K562 (cell line): ENCODE measurements at regions not wholly inside any gene's neighbourhood (a gene's known extent, or its start where the extent isn't known, plus 50 kb on each side); places are given as distances from the start of the nearest gene placed in this dataset.

Experiments
- ATAC-seq: fragments of 200-7000 bp; cut with Tn5 transposase; 3 replicates; pipeline ENCODE4 v1.9.1; 2020; ENCODE audit warnings: moderate library complexity
- BruUV-seq: library from RNA; stranded (reverse); fragments of 400-500 nt; replicated peaks from 2 replicates; lab custom pipeline; 2021; lab: Mats Ljungman, UMichigan
- CTCF ChIA-PET: fragments of 300-600 bp; formaldehyde crosslinking; extraction: SDS; loops from one replicate; lab custom pipeline; 2021; ENCODE audit warnings: low intra/inter-chr PET ratio; lab: Yijun Ruan, JAX
- POLR2A ChIA-PET: fragments of 300-600, 350-650 bp; sonication (Branson Sonifier 250); formaldehyde crosslinking; extraction: SDS; loops from one replicate; lab custom pipeline; 2021; ENCODE audit warnings: antibody characterized with exemption, inconsistent platforms; lab: Yijun Ruan, JAX
- DNase-seq, 4 experiments: peaks; one replicate each; pipeline versions ENCODE4 v3.0.0 to v3.0.0-alpha.2; 2011 to 2018; ENCODE audit warnings: low spot score in 3 of 4, mixed read lengths in 3 of 4; ENCODE audit errors: extremely low read depth in 1 of 4
- FAIRE-seq: peaks from 2 replicates; lab custom pipeline; 2011; peaks lifted over from hg19 to GRCh38; lab: Jason Lieb, UNC
- H2AFZ ChIP-seq: 2 replicates; pipeline ENCODE4 v1.6.0; 2011; ENCODE audit warnings: low read depth, low read length, control low read depth, inconsistent platforms
- H3K27ac ChIP-seq: fragments of 200-600 bp; 3 replicates; pipeline ENCODE4 v1.8.0; 2011; ENCODE audit warnings: low read depth, mild to moderate bottlenecking, control low read depth, inconsistent platforms, low read length, moderate library complexity, mixed read lengths; ENCODE audit errors: extremely low read depth
- H3K27me3 ChIP-seq, 2 experiments: fragments of 300-600 bp in 1 of 2; 2 replicates in 1 of 2; 3 replicates in 1 of 2; pipeline versions ENCODE4 v1.6.0 to v1.8.0; 2011; ENCODE audit warnings: inconsistent platforms in 2 of 2, low read length in 2 of 2, mild to moderate bottlenecking in 1 of 2, mixed read lengths in 1 of 2, moderate library complexity in 1 of 2; ENCODE audit not compliant: control insufficient read depth in 2 of 2, insufficient read depth in 2 of 2
- H3K36me3 ChIP-seq: fragments of 300-600 bp; 3 replicates; pipeline ENCODE4 v1.8.0; 2011; ENCODE audit warnings: mild to moderate bottlenecking, low read length, inconsistent platforms; ENCODE audit not compliant: control insufficient read depth, insufficient read depth
- H3K4me1 ChIP-seq, 2 experiments: fragments of 200-600 bp in 1 of 2; replicated peaks in 1 of 2; 2 replicates in 1 of 2; 3 replicates in 1 of 2; pipeline versions ENCODE4 v1.5.1 to v1.8.0; 2011; ENCODE audit warnings: inconsistent platforms in 2 of 2, low read length in 2 of 2, mild to moderate bottlenecking in 1 of 2, mixed read lengths in 1 of 2, moderate library complexity in 1 of 2; ENCODE audit not compliant: control insufficient read depth in 2 of 2, insufficient read depth in 2 of 2
- H3K4me2 ChIP-seq: 2 replicates; pipeline ENCODE4 v1.6.1; 2011; ENCODE audit warnings: low read length, control low read depth, inconsistent platforms, mixed read lengths; ENCODE audit not compliant: insufficient read depth
- H3K4me3 ChIP-seq: fragments of 200-600 bp; sonication (generic), shearing (Covaris generic); 2 replicates; pipeline ENCODE4 v1.5.1; 2016; ENCODE audit warnings: control low read depth, inconsistent platforms
- H3K79me2 ChIP-seq: fragments of 200-600 bp; 3 replicates; pipeline ENCODE4 v1.8.0; 2011; ENCODE audit warnings: low read length, inconsistent platforms; ENCODE audit not compliant: control insufficient read depth, insufficient read depth
- H3K9ac ChIP-seq, 2 experiments: 2 replicates each; pipeline versions ENCODE4 v1.6.0 to v1.6.1; 2011; ENCODE audit warnings: low read depth in 2 of 2, low read length in 2 of 2, control low read depth in 1 of 2, inconsistent platforms in 1 of 2, mild to moderate bottlenecking in 1 of 2, mixed read lengths in 1 of 2; ENCODE audit not compliant: insufficient read depth in 1 of 2
- H3K9me1 ChIP-seq: one replicate; pipeline ENCODE4 v1.6.0; 2011; ENCODE audit warnings: inconsistent platforms, mild to moderate bottlenecking, low read length, moderate library complexity; ENCODE audit not compliant: control insufficient read depth, insufficient read depth
- H3K9me3 ChIP-seq: replicated peaks from 2 replicates; pipeline ENCODE4 v1.5.1; 2011; ENCODE audit warnings: low read depth, low read length, inconsistent platforms; ENCODE audit not compliant: control insufficient read depth, insufficient read depth
- H4K20me1 ChIP-seq: replicated peaks from 2 replicates; pipeline ENCODE4 v1.6.1; 2011; ENCODE audit warnings: low read length, inconsistent platforms, mixed read lengths; ENCODE audit not compliant: control insufficient read depth, insufficient read depth
- ATF3 ChIP-seq, 2 experiments: fragments of 450-650 bp in 1 of 2; sonication (generic) in 1 of 2; formaldehyde crosslinking in 1 of 2; IDR thresholded peaks in 1 of 2; conservative IDR thresholded peaks in 1 of 2; 2 replicates each; pipeline versions ENCODE4 v1.6.1 to v1.8.1; 2016 to 2023; ENCODE audit warnings: mild to moderate bottlenecking in 2 of 2, moderate library complexity in 2 of 2, inconsistent platforms in 1 of 2, missing genetic modification reagents in 1 of 2
- PRDM10 ChIP-seq: fragments of 450-650 bp; IDR thresholded peaks from 2 replicates; pipeline ENCODE4 v1.6.1; 2018; ENCODE audit not compliant: partially characterized antibody
- in situ Hi-C: fragments of 300-500 bp; cut with MboI; formaldehyde crosslinking; loops from 4 replicates; pipeline ENCODE4 v1.15.0; 2018; ENCODE audit warnings: inconsistent platforms, mixed read lengths
- intact Hi-C: fragments of 100-400 bp; cut with micrococcal nuclease; formaldehyde crosslinking; loops from 2 replicates; pipeline ENCODE4 v1.14.2; 2022

GRCh38 chr9:87319656-87320055 is 178.0 kb upstream of the DAPK1 start:
- Histone ChIP-seq H3K36me3 (no peaks in the 10 kb centered on the region), H3K9ac (no peak overlapping the region), H4K20me1 (no peaks in the 10 kb centered on the region), H3K79me2 (no peaks in the 10 kb centered on the region), H3K4me3 (no peak overlapping the region), H3K27ac (no peak overlapping the region), H2AFZ (no peak overlapping the region), H3K4me2 (no peak overlapping the region), H3K9me3 (no peaks in the 10 kb centered on the region), H3K4me1 (no peaks in the 10 kb centered on the region), H3K27me3 (no peaks in the 10 kb centered on the region), H3K9me1 (no peaks in the 10 kb centered on the region)
- POLR2A ChIA-PET = interaction anchor here (0.8 kb wide), 1 partner anchor 166 kb away, joined by 3 read pairs; no protein-coding TSS in a partner anchor
- CTCF ChIA-PET = no interaction called here
- no peak for DNase-seq
- no peak for ATAC-seq
- FAIRE-seq = no peak
- in situ Hi-C loops = loop anchor here (10.0 kb wide), 1 partner anchor 835 kb away; no protein-coding TSS in a partner anchor
- no TSS peak for BruUV-seq
- TF ChIP-seq ATF3 (IDR thresholded peaks at IDR 0.05) (no peak), ATF3 (CRISPR knock-in tag; conservative IDR thresholded peaks at IDR 0.05) (no peak), PRDM10 (peak; percentile 55)
- intact Hi-C loops = loop anchor here (5.0 kb wide), 1 partner anchor 682 kb away; no protein-coding TSS in a partner anchor
